ENCODE measurements at regions not wholly inside any gene's neighbourhood (a gene's known extent, or its start where the extent isn't known, plus 50 kb on each side); places are given as distances from the start of the nearest gene placed in this dataset.

DNA sequence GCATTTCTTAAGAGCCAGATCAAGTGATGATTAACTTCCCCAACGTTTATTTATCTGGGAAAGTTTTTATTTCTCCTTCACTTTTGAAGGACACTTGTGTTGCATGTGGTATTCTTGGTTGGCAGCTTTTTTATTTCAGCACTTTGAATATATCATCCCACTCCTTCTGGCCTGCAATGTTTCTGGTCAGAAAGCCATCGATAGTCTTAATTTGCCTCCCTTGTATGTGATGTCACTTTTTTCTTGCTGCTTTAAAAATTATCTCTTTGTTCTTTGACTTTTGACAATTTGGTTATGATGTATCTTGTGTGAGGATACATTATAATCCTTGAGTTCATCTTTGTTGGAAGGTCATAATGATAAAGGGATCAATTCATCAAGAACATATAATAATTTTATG is 503.2 kb downstream of the OTOL1 start:
- H3K9ac ChIP-seq (ENCODE audit: insufficient read depth in 1 of 2, low read length in 2 of 2), result no peak overlapping the region
- TF ChIP-seq, protein P1, sequence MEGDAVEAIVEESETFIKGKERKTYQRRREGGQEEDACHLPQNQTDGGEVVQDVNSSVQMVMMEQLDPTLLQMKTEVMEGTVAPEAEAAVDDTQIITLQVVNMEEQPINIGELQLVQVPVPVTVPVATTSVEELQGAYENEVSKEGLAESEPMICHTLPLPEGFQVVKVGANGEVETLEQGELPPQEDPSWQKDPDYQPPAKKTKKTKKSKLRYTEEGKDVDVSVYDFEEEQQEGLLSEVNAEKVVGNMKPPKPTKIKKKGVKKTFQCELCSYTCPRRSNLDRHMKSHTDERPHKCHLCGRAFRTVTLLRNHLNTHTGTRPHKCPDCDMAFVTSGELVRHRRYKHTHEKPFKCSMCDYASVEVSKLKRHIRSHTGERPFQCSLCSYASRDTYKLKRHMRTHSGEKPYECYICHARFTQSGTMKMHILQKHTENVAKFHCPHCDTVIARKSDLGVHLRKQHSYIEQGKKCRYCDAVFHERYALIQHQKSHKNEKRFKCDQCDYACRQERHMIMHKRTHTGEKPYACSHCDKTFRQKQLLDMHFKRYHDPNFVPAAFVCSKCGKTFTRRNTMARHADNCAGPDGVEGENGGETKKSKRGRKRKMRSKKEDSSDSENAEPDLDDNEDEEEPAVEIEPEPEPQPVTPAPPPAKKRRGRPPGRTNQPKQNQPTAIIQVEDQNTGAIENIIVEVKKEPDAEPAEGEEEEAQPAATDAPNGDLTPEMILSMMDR (IDR thresholded peaks at IDR 0.05; ENCODE audit: control extremely low read depth, extremely low read depth), result no peak
- no peaks in the 10 kb centered on the region for H3K27me3 ChIP-seq (ENCODE audit: control insufficient read depth in 3 of 3, insufficient read depth in 3 of 3, low read length in 2 of 3)
- H3K4me1 ChIP-seq (ENCODE audit: control insufficient read depth in 5 of 5, insufficient read depth in 5 of 5, low read length in 5 of 5), result no peaks in the 10 kb centered on the region
- ATAC-seq (ENCODE audit: insufficient read depth, low FRiP score), result no peak
- no peak for DNase-seq
- H3K4me3 ChIP-seq, result no peak overlapping the region
- 66 to 83% methylated on average over 2 of the region's 2 CpGs for WGBS, 2 donors
- H3K9me3 ChIP-seq (ENCODE audit: control insufficient read depth in 4 of 4, insufficient read depth in 3 of 4, low read length in 3 of 4), result peaks cover 0 to 3% (median 0%) of the 10 kb centered on the region in 4 donors
- H3K36me3 ChIP-seq (ENCODE audit: control insufficient read depth in 4 of 4, insufficient read depth in 4 of 4, low read length in 4 of 4), result no peaks in the 10 kb centered on the region
- H3K27ac ChIP-seq (ENCODE audit: low read depth in 1 of 2, low read length in 1 of 2), result no peak overlapping the region

DNA sequence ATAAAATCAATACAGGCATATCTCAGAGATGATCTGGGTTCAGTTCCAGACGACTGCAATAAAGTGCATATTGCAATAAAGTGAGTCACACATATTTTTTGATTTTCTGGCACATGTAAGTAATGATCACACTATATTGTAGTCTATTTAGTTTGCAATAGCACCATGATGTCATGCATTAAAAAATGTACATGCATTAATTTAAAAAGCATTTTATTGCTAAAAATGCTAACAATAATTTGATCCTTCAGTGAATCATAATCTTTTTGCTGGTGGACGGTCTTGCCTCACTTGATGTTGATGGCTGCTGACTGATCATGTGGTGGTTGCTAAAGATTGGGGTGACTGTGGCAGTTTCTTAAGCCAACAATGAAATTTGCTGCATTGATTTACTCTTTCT is 511.1 kb downstream of the OTOL1 start:
- Histone ChIP-seq H3K27me3 (ENCODE audit: control insufficient read depth in 3 of 3, insufficient read depth in 3 of 3, low read length in 2 of 3) (no peaks in the 10 kb centered on the region), H3K27ac (ENCODE audit: low read depth in 1 of 2, low read length in 1 of 2) (no peak overlapping the region), H3K4me3 (no peak overlapping the region), H3K36me3 (ENCODE audit: control insufficient read depth in 4 of 4, insufficient read depth in 4 of 4, low read length in 4 of 4) (no peaks in the 10 kb centered on the region), H3K9ac (ENCODE audit: insufficient read depth in 1 of 2, low read length in 2 of 2) (no peak overlapping the region), H3K4me1 (ENCODE audit: control insufficient read depth in 5 of 5, insufficient read depth in 5 of 5, low read length in 5 of 5) (no peaks in the 10 kb centered on the region), H3K9me3 (ENCODE audit: control insufficient read depth in 4 of 4, insufficient read depth in 3 of 4, low read length in 3 of 4) (no peaks in the 10 kb centered on the region)
- WGBS, 2 donors, result 52 to 58% methylated on average over 2 of the region's 2 CpGs
- DNase-seq (no peak), ATAC-seq (ENCODE audit: insufficient read depth, low FRiP score) (no peak)
- TF ChIP-seq, protein P1 (IDR thresholded peaks at IDR 0.05; ENCODE audit: control extremely low read depth, extremely low read depth), result no peak

DNA sequence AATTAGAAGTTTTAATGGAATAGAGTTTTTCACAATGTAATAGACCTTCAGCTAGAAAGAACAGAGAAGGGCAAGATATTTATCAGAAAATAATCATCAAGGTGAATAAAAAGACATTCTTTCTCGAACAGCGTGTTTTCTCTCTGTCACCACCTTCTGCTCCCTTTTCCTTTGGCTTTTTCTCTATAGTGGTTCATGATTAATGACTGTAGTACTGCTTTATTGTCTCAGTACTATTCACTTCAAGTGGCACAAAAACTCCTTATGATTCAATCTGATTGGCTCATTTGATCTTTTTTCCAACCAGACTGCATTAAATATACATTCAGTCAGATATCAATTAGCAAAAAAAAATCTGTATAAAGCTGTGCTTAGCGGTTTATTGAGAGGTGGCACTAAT is 516.0 kb downstream of the OTOL1 start:
- WGBS, 2 donors, result 68 to 84% methylated on average over 3 of the region's 3 CpGs
- Histone ChIP-seq H3K27me3 (ENCODE audit: control insufficient read depth in 3 of 3, insufficient read depth in 3 of 3, low read length in 2 of 3) (no peaks in the 10 kb centered on the region), H3K4me1 (ENCODE audit: control insufficient read depth in 5 of 5, insufficient read depth in 5 of 5, low read length in 5 of 5) (no peaks in the 10 kb centered on the region), H3K9me3 (ENCODE audit: control insufficient read depth in 4 of 4, insufficient read depth in 3 of 4, low read length in 3 of 4) (no peaks in the 10 kb centered on the region), H3K27ac (ENCODE audit: low read depth in 1 of 2, low read length in 1 of 2) (no peak overlapping the region), H3K4me3 (no peak overlapping the region), H3K9ac (ENCODE audit: insufficient read depth in 1 of 2, low read length in 2 of 2) (no peak overlapping the region), H3K36me3 (ENCODE audit: control insufficient read depth in 4 of 4, insufficient read depth in 4 of 4, low read length in 4 of 4) (no peaks in the 10 kb centered on the region)
- TF ChIP-seq, protein P1 (IDR thresholded peaks at IDR 0.05; ENCODE audit: control extremely low read depth, extremely low read depth), result no peak
- no peak for ATAC-seq (ENCODE audit: insufficient read depth, low FRiP score)
- no peak for DNase-seq

DNA sequence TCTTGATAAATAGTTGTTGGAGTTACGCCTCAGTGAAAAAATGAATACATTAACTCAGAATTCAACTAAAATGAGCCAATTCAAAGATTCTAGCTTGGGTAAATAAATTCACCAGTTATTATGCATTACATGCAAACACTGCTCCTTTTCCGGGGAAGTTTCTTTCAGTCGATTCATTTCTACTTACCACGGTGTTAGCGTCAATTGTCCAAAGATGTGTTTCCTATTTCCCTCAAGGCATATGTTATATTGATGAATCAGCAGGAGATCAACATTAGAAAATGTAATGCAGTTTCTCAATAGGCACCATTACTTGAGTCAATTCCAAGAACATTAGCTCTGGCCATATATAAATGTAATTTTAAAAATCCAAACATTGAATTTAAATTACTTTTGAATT is 517.7 kb downstream of the OTOL1 start:
- 94% methylated on average over 5 of the region's 5 CpGs for WGBS, 2 donors
- no peak overlapping the region for H3K9ac ChIP-seq (ENCODE audit: insufficient read depth in 1 of 2, low read length in 2 of 2)
- TF ChIP-seq, protein P1 (IDR thresholded peaks at IDR 0.05; ENCODE audit: control extremely low read depth, extremely low read depth), result no peak
- no peak overlapping the region for H3K27ac ChIP-seq (ENCODE audit: low read depth in 1 of 2, low read length in 1 of 2)
- DNase-seq (peak in 2 of 3 donors; percentile 3 to 20), ATAC-seq (ENCODE audit: insufficient read depth, low FRiP score) (no peak)
- H3K4me3 ChIP-seq, result no peak overlapping the region
- no peaks in the 10 kb centered on the region for H3K36me3 ChIP-seq (ENCODE audit: control insufficient read depth in 4 of 4, insufficient read depth in 4 of 4, low read length in 4 of 4)
- H3K27me3 ChIP-seq (ENCODE audit: control insufficient read depth in 3 of 3, insufficient read depth in 3 of 3, low read length in 2 of 3), result no peaks in the 10 kb centered on the region
- no peaks in the 10 kb centered on the region for H3K4me1 ChIP-seq (ENCODE audit: control insufficient read depth in 5 of 5, insufficient read depth in 5 of 5, low read length in 5 of 5)
- H3K9me3 ChIP-seq (ENCODE audit: control insufficient read depth in 4 of 4, insufficient read depth in 3 of 4, low read length in 3 of 4), result no peaks in the 10 kb centered on the region
